Peyer's patch (tissue), 4 donors: ENCODE measurements at regions not wholly inside any gene's neighbourhood (a gene's known extent, or its start where the extent isn't known, plus 50 kb on each side); places are given as distances from the start of the nearest gene placed in this dataset.
"Not testable (repeated sequence)": the region's sequence is repeated elsewhere in the genome, so short reads cannot be mapped to it uniquely, and the experiment has no call there.

Source experiments
- DNase-seq, 3 donors: peaks; one replicate each; pipeline ENCODE4 v3.0.0-alpha.2; 2017 to 2019
- H3K27ac ChIP-seq, 4 donors: fragments of 200-600 bp; sonication (generic); one replicate each; pipeline ENCODE4 v1.5.1; 2016 to 2019
- H3K27me3 ChIP-seq, 2 donors: fragments of 200-600 bp; sonication (generic); one replicate each; pipeline ENCODE4 v1.5.1; 2019
- H3K36me3 ChIP-seq, 3 donors: fragments of 200-600 bp; sonication (generic); one replicate each; pipeline ENCODE4 v1.5.1; 2016 to 2019
- H3K4me1 ChIP-seq, 4 donors: fragments of 200-600 bp; sonication (generic); one replicate each; pipeline ENCODE4 v1.5.1; 2016 to 2019
- H3K4me3 ChIP-seq, 4 donors: fragments of 200-600 bp; sonication (generic); 1 replicate in 3 of 4; 2 replicates in 1 of 4; pipeline ENCODE4 v1.5.1; 2016 to 2019; ENCODE audit warnings: mild to moderate bottlenecking in 1 of 4
- H3K9me3 ChIP-seq, 4 donors: fragments of 200-600 bp; sonication (generic); one replicate each; pipeline ENCODE4 v1.5.1; 2016 to 2019; ENCODE audit warnings: mild to moderate bottlenecking in 1 of 4
- CTCF ChIP-seq, 6 experiments: fragments of 450-650 bp in 4 of 6; fragments of 200-600 bp in 2 of 6; sonication (generic) in 1 of 6; IDR thresholded peaks; one replicate each; pipeline ENCODE4 v1.5.1; 2017 to 2019; ENCODE audit warnings: antibody characterized with exemption in 6 of 6, mild to moderate bottlenecking in 3 of 6, moderate library complexity in 1 of 6
- POLR2A ChIP-seq, 2 donors: fragments of 450-650 bp; IDR thresholded peaks; one replicate each; pipeline ENCODE4 v1.5.1; 2017; ENCODE audit warnings: antibody characterized with exemption in 2 of 2, mild to moderate bottlenecking in 2 of 2, moderate library complexity in 2 of 2

- no peak for DNase-seq
- Histone ChIP-seq H3K9me3 (no peaks in the 10 kb centered on the region), H3K36me3 (no peaks in the 10 kb centered on the region), H3K4me1 (no peaks in the 10 kb centered on the region), H3K4me3 (no peak overlapping the region), H3K27me3 (no peaks in the 10 kb centered on the region), H3K27ac (no peak overlapping the region)
- TF ChIP-seq CTCF (IDR thresholded peaks at IDR 0.05) (no peak), POLR2A (IDR thresholded peaks at IDR 0.05) (no peak)
Observed at GRCh38 chr3:182019926-182020325, 308.2 kb downstream of the SOX2 start.

GRCh38 chr3:182023843-182024242 lies 312.1 kb downstream of the SOX2 start:
- no peaks in the 10 kb centered on the region for H3K4me1 ChIP-seq

GRCh38 chr3:182027366-182027765 lies 315.6 kb downstream of the SOX2 start:
- Histone ChIP-seq H3K27ac (no peak overlapping the region), H3K4me1 (no peaks in the 10 kb centered on the region), H3K27me3 (no peaks in the 10 kb centered on the region), H3K4me3 (no peak overlapping the region), H3K36me3 (no peaks in the 10 kb centered on the region), H3K9me3 (no peaks in the 10 kb centered on the region)
- no peak for DNase-seq
- TF ChIP-seq CTCF (IDR thresholded peaks at IDR 0.05) = no peak
- no peak for TF ChIP-seq POLR2A (IDR thresholded peaks at IDR 0.05)

More at GRCh38 chr3:182023843-182024242, 312.1 kb downstream of the SOX2 start:
- TF ChIP-seq POLR2A (IDR thresholded peaks at IDR 0.05) (no peak), CTCF (IDR thresholded peaks at IDR 0.05) (no peak)
- Histone ChIP-seq H3K9me3 (no peaks in the 10 kb centered on the region), H3K4me3 (no peak overlapping the region), H3K27ac (no peak overlapping the region), H3K36me3 (no peaks in the 10 kb centered on the region), H3K27me3 (no peaks in the 10 kb centered on the region)
- DNase-seq = no peak

GRCh38 chr3:182028081-182028480 lies 316.4 kb downstream of the SOX2 start:
- no peak for DNase-seq
- Histone ChIP-seq H3K9me3 (no peaks in the 10 kb centered on the region), H3K27me3 (no peaks in the 10 kb centered on the region), H3K4me1 (no peaks in the 10 kb centered on the region), H3K4me3 (no peak overlapping the region), H3K27ac (no peak overlapping the region), H3K36me3 (no peaks in the 10 kb centered on the region)
- TF ChIP-seq CTCF (IDR thresholded peaks at IDR 0.05) (no peak), POLR2A (IDR thresholded peaks at IDR 0.05) (no peak)

- not testable (repeated sequence) for H3K36me3 ChIP-seq, H3K9me3 ChIP-seq, DNase-seq, H3K4me1 ChIP-seq, H3K4me3 ChIP-seq, H3K27ac ChIP-seq, H3K27me3 ChIP-seq
Observed at GRCh38 chr3:182034231-182034630, 322.5 kb downstream of the SOX2 start.

GRCh38 chr3:182035324-182035723 lies 323.6 kb downstream of the SOX2 start:
- no peaks in the 10 kb centered on the region for H3K9me3 ChIP-seq
- TF ChIP-seq CTCF (IDR thresholded peaks at IDR 0.05) (no peak), POLR2A (IDR thresholded peaks at IDR 0.05) (no peak)
- no peak overlapping the region for H3K27ac ChIP-seq
- no peaks in the 10 kb centered on the region for H3K27me3 ChIP-seq
- H3K4me1 ChIP-seq = no peaks in the 10 kb centered on the region
- no peak for DNase-seq
- no peaks in the 10 kb centered on the region for H3K36me3 ChIP-seq
- no peak overlapping the region for H3K4me3 ChIP-seq
